DMS114 treated with DMSO at 0.1 percent for 48 hours (cell line): ENCODE measurements at regions not wholly inside any gene's neighbourhood (a gene's known extent, or its start where the extent isn't known, plus 50 kb on each side); places are given as distances from the start of the nearest gene placed in this dataset.
"Not testable (repeated sequence)": the region's sequence is repeated elsewhere in the genome, so short reads cannot be mapped to it uniquely, and the experiment has no call there.

ENCODE experiments used
- DNase-seq: peaks from one replicate; lab custom pipeline; 2025; ENCODE audit not compliant: unreplicated experiment; lab: John Stamatoyannopoulos, UW

- no peak for DNase-seq
These were observed 167.4 kb downstream of the BRD1 start for GRCh38 chr22:49660321-49660720.

DNA sequence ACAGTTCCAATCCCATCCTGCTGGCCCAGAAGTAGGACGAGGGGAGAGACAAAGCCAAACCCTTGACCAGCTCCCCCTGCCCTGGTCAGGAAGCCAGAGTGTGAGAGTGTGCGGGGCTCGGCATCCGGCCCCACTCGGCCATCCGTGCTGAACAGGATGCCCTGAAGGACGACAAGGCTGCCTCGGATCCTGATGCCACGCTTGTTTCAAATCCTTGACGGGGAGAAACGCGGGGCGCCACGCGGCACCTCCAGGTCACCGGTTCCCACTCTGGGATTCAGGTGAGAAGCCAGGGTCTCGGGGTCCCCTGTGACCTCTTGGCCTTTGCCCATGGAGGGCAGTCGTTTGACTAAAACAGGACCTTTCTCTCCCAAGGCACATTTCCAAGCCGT lies 167.8 kb downstream of the BRD1 start:
- no peak for DNase-seq

DNA sequence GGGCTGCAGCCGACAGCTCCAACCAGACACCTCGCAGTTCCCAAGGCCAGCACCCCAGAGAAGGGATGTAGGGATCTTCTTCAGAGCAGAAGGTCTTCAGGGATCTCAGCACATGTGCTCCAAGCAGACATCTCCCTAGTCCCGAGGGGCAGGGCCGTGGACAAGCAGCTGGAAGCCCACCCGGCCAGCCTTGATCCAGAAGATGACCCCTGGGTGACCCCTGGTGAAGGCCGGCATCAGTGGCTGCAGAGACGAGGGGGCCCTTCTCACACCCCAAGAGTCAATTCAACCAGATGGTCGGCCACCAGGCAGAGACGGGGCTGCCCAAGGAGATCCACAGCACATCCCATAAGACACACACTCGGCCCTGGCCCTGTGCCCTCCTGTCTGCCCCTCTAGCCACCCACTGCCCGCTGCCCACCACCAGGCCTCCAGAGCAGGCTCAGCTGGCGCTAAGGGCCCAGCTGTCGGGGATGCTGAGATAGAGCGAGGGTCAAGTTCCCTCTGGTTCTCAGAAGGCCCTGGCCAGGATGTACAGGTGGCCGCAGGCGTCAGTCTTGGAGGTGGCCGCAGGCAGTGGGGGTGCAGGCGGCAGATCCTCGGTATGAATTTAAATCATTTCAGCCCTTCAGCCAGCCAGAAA lies 168.3 kb downstream of the BRD1 start:
- DNase-seq, result no peak

DNA sequence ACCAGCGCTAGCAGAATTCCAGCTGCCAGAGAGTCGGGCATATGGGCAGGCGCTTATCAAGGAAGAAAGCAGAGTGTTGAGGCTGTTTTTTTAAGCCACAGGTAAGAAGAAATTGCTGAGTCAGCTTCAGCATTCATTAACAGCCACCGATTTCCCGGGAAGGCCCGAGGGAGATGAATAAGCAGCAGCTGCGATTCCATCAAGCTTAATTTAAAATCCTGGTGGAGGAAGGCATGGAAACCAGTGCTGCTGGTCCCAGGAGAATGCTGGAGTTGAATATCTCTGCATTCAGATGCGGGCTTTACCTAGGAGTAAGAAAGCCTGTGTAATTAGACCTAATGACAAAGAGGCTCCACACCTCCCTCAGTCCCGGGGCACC lies 168.8 kb downstream of the BRD1 start:
- no peak for DNase-seq

DNA sequence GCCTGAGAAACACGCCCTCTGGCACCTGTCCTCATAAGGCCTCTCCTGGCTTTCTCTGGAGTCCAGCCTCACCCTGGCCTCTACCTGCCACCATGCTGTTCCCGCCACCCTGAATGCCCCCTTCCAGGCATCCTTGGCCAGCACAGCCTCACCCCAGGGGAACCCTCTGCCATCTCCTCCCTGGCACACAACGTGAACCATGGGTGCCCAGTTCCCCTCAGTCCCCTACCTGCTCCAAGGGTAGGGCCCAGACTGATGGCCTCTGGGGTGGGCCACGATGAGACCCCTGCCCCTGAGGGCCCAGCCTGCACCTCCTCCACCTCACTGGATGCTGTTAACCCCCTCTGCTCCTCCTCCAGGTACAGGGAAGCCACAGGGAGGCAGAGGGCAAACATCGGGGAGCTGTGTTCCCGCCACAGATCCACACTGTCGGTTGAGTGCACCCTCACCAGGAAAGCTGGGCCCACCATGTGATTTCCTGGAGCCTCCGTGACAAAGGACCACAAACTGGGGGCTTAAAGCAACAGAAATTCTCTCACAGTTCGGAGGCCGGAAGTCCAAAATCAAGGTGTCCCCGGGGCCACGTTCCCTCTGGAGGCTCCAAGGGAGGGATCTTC lies 169.6 kb downstream of the BRD1 start:
- no peak for DNase-seq

- DNase-seq, result no peak
These were observed 170.2 kb downstream of the BRD1 start for GRCh38 chr22:49657275-49657973.

DNA sequence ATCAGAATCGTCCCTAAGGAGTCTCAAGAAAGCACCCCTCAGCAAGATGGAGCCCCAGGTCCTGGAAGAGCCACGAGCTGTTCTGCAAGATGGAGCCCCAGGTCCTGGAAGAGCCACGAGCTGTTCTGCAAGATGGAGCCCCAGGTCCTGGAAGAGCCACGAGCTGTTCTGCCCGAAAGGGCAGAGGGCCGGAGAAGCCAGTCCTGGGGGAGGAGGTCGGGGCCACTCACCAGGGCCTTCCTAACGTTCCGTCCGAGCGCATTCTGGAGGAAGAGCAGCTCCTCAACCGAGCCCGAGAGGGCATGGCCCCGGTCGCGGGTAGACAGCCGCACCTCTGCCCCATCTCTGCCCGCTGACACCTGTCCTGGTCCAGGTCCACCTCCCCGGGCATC lies 170.8 kb downstream of the BRD1 start:
- DNase-seq, result not testable (repeated sequence)

DNA sequence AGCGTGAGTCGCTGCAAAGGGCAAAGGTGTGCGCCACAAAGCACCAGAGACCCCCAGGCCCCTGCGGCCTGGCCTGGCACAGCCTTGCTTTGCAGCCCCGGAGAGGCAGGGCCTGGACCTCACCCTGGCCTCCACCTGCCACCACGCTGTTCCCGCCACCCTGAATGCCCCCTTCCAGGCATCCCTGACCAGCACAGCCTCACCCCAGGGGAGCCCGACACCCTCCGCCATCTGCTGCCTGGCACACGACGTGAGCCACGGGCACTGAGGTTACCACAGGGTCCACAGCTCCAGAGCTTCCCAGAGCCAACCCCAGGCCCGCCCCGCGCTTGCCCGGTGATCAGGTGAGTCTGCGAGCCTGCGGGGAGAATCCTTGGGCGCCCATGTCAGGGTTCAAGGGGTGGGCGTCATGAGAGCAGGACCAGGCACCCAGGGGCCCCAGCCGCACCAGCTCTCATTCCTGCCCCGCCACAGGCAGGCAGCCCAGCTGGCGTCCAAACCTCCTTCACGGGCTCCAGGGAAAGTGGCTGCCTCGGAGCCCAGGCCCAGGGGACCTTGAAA lies 171.3 kb downstream of the BRD1 start:
- no peak for DNase-seq

GRCh38 chr22:49655168-49655812 lies 172.4 kb downstream of the BRD1 start:
- no peak for DNase-seq

- DNase-seq, result no peak
These were observed 177.1 kb downstream of the BRD1 start for GRCh38 chr22:49650336-49651241.

DNA sequence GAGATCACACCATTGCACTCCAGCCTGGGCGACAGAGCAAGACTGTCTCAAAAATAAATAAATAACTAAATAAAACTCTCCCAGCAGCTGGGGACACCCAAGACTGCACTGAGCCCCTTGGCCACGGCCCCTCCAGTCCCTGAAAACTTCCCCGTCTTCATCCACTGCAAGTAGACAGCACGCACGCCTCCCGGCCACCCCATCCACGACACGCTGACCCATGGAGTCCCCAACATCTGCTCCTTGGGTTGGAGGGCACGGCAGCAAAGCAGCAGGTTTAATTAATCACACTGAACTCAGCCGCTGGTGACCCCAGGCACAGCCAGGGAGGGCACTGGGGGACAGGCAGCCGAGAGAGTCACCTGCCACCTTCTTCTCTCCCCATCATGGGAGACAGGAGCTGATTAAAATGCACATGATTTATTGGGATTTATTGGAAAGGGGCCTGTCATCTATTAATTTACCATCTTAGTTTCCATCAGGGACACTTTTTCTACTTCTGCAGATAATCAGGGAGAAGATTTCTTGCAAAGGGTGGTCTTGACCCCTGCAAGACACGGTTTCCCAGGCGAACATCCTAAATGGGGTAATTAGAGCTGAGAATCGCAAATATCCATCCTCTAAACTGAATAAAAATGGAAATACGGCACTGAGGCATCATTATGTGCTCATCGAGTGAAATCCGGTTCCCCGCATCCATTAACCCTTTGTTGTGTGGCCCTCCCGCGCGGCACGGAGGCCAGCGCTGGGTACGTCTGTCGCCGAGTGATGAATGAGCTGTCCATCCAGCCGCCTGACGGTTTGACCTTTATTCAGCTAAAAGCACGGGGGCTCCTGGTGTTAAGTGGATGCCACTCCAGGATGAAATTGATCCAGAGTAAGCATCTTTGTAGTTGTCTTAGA lies 178.3 kb downstream of the BRD1 start:
- DNase-seq, result no peak

GRCh38 chr22:49648053-49648452 lies 179.6 kb downstream of the BRD1 start:
- no peak for DNase-seq

DNA sequence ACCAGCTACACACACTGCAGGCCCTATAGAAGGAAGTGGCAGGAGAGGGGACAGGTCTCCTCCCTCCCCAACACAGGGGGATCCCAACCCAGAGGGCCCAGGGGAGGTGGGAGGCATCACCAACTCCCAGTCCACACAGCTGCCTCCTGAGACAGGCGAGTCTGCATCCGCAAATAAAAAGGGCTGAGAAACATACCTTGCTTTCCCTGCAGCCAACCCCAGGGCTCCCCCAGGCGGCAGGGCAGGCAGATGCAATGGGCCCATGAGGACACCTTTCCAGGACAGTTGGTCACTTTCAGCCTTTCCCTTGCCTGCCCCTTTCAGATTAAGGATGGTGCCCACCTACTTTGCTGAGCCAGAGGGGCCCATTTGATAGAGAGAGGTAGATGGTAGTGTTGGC lies 180.0 kb downstream of the BRD1 start:
- no peak for DNase-seq

DNA sequence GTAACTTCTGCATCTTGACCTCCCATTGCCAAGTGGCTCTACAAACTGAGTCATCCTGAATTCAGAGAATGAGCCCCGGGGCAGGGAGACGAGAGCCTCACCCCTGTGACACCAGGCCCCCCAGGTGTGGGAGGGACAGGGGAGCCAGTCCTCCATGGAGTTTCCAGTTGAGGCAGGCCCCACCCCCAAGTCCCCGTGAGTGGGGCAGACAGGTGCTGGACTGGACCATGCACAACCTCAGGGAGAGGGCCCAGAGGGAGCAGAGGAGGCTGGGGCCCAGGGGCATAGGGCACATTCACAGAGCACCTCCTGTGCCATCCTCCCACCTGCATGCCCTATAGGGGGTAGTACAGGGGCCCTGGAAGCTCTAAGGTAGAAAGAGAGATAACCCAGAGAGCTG lies 180.8 kb downstream of the BRD1 start:
- DNase-seq, result no peak

GRCh38 chr22:49645791-49646550 lies 181.7 kb downstream of the BRD1 start:
- no peak for DNase-seq

DNA sequence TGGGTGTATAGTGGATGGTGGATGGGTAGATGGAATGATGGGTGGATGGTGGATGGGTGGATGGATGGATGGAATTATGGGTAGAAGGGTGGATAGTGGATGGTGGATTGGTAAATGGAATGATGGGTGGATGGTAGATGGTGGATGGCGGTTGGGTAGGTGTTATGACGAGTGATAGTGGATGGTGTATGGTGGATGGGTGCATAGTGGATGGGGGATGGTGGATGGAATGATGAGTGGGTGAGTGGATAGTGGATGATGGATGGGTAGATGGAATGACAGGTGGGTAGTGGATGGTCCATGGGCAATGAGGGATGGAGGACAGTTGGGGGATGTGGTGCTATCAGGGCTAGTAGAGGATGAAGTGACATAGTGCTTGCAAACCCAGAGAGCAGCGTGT lies 182.4 kb downstream of the BRD1 start:
- no peak for DNase-seq

GRCh38 chr22:49643998-49644397 lies 183.7 kb downstream of the BRD1 start:
- DNase-seq, result no peak

DNA sequence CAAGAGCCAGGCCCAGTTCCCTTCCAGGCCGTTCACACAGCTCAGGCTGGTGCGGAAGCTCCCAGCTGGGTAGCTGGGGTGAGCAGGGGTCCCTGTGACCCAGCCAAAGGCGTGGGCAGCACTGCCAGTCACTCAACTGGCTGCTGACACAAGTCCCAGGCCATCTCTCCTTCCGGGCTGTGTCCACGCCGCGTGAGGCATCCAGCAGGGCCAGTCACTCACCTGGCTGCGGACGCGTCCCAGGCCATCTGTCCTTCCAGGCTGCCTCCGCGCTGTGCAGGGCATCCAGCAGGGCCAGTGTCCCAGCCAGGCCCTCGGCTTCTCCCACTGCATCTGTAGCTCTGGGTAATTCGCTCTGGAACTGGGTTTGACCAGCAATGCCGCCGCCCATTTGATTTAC lies 184.2 kb downstream of the BRD1 start:
- no peak for DNase-seq

GRCh38 chr22:49642741-49643140 lies 184.9 kb downstream of the BRD1 start:
- no peak for DNase-seq
